GM21576 (cell line): ENCODE measurements at regions not wholly inside any gene's neighbourhood (a gene's known extent, or its start where the extent isn't known, plus 50 kb on each side); places are given as distances from the start of the nearest gene placed in this dataset.

Experiments
- ATAC-seq: cut with Tn5 transposase; IDR thresholded peaks from one replicate; pipeline ENCODE4 v1.9.1; 2021; ENCODE audit warnings: mild to moderate bottlenecking, moderate library complexity; ENCODE audit not compliant: unreplicated experiment

DNA sequence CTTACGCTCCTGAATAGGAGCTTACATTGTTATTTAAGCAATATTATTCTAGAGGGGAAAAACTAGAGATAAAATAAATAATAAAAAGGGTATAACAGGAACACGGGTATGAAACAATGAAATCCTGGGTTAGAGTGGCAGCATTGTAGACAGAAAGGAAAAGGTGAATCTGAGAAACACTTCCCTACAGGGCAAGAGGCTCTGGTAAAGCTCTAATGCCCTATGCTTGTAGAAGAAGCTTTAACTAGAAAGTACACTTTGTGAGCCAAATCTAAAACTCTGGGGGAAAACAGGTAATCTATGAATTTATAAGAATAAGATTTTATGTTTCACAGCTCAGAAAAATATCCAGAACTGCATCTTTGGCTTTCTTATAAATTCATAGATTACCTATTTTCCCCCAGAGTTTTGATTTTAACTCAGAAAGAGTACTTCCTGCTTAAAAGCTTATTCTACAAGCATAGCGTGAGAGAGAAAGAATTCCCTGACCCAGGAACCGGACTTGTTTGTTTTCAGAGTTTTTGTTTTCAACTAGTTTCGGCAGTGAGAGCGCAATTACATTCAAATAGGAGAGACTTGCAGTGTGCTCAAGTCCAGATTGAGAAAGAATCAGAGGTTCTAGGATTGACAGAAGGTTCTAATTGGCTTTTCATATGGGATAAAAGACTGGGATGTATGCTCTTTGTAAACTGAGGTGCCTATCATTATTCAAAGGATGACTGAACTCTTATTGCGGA, 651.0 kb upstream of the RORB start:
- no peak for ATAC-seq

DNA sequence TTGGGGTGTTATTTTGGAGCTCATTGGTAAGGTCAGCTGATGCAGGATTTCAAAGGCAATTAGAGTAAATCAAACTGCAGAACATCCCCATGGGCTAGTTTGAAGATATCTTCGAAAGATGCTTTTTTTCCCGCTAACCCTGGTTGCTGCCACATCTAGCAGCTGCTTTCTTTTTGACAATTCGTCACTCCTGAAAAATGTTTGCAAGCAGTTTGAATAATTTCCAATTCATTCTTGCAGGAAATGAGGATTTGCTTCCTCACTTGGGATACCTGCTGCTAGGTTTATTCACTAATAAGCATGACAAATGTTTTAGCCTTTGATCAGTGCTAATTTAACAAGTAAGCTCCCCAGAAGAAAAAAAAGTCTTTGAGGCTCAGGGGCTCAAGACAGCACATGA, 649.6 kb upstream of the RORB start:
- no peak for ATAC-seq

DNA sequence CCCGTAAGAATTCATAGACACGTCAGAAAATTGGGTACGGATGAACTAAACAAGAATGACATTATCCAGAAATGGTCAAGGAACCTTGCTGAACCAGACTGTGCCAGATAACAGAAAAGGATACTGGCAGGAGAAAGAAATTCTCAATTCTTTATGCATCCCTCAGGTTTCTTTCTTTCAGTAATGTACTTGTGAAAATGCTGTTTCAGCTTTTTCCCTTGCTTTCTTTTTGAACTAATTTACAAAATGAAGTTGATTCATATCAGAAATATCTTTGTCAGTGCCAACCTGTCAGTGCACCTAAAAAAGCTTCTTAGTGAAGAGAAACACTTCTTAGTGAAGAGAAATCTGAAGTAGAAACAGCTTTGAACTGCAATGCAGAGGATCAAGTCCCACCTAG, 643.6 kb upstream of the RORB start:
- no peak for ATAC-seq

DNA sequence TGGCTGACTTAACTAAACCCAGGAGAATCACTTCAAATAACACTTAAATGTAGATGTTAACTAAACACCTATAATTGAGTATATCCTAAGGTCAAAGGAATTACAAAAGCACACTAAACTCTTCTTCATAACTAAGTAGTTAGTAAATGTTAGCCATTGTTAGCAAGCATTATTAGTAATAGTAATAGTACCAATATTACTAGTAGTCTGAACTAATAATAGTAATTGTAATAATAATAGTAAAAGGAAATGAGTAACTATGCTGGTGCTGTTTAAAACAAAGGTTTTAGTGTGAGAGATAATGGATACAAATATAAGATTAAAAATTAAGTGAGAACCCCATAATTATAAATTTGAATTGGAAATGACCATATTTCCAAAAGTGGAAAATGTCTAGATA, 641.9 kb upstream of the RORB start:
- no peak for ATAC-seq

DNA sequence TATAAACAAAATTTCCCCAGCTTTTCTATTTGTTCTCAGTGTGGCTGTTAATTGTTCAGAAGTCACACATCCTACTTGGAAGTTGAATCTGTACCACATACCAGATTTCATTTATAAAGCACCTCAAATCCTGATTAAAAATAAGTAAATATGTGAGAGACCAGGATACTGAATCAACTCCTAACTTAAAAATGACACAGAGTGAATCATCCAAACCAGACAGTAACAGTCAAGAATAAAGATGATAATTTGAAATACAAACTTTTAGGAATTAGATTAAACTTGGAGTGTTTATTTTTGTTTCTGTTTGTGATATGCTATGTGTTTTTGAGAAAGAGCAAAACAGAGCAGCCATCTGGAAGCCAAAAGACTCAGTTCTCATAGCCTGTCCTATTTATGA, 633.2 kb upstream of the RORB start:
- ATAC-seq, result no peak

DNA sequence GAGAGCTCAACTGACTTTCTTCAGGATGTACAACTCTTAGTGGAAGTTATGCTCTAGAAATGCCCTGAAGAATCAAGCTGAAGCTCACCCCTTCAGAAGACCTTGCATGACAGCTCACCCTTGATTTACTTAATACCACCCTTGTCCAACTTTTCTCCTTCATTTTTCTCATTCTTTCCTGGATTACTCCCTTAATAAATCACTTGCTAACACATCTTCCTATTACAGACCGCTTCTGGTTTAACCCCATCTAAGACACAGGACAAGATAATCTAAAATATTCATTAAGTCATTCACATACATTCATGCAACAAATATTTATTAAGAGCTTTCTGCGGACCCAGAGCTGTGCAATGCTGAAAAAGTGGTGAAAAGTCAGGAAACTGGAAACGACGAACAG, 630.7 kb upstream of the RORB start:
- ATAC-seq, result no peak

DNA sequence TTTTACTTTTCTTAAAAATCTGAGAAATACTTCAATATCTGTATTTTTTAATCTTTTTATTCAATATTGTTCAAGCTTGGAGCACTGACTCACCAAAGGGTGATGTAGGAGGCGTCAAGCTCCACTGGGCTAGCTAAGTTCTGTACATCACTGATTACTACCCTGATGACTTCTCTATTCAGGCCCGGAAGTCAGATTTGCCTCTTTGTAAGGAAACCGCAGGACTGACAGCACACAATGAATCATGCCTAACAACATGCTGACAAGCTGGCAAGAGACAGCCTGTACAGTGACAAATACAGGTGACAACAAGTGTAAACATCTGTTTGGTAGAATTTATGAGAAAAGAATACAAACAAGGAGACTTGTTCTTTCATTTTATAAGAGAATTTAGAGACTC, 627.9 kb upstream of the RORB start:
- ATAC-seq, result peak; percentile 100

DNA sequence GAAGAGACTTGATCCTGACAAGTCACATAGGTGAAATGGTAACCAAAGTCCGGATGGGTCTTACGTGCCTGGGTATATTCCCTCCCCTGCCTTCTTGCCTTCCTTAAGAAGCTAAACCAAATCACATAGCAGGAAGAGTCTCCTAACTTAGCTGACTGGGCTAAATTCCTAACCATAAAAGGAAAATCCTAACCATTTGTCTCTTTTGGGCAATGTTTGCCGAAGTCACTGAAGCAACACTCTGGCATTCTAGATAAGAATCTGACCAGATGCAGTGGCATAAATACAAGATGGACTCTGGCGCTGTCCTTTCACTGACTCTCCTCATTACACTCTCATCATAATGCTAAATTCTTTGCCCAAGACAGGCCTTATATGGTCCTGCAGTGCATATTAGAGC, 625.5 kb upstream of the RORB start:
- no peak for ATAC-seq

DNA sequence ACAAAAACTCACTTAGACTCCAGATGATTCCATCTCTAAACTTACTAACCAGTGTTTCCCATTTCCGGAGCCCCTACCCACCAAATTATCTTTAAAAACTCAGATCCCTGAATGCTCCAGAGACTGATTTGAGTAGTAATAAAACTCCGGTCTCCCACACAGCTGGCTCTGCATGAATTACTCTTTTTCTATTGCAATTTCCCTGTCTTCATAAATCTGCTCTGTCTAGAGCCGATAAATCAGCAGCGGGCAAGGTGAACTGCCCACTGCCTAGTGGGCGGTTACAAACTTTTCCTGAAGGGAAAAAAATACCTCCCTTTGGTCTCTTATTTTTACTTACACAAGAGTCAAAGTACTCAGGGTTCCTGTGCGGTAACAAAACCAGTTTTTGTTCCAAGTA, 624.4 kb upstream of the RORB start:
- no peak for ATAC-seq

DNA sequence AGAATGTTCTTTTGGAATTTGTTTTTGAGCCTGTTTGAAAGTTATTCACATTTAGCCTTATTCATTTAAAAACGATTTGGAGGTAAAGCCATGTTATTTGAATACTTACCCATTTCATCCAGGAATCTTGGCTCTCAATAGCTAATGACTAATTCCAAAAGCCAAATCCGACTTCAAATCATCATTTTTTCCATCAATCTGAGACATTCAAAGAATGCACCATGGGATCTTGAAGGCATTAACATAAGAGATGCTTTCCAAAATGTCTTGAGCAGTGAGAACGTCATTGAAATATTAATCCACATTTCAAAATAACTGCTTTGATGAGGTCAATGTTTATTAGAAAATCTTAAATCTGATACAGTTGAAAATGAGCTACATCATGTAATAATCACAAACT, 617.0 kb upstream of the RORB start:
- ATAC-seq, result no peak

DNA sequence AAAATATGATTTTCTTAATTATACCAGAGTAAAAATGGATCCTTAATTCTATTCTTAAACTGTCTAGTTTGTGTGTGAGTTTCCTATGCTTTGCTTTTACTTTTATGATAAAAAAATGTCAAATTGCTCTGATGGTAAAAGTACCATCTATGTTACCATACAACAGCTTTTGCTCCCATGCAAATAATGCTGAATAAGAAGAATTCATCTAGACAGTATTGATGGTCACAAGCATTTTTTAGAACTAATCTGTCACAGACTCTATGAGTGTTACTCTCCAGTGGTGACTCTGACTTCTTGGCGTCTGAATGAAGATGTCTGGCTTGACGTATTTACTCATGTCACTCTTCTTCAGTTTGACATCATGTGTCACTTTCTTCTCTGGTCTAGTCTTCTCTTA, 608.1 kb upstream of the RORB start:
- ATAC-seq, result no peak

DNA sequence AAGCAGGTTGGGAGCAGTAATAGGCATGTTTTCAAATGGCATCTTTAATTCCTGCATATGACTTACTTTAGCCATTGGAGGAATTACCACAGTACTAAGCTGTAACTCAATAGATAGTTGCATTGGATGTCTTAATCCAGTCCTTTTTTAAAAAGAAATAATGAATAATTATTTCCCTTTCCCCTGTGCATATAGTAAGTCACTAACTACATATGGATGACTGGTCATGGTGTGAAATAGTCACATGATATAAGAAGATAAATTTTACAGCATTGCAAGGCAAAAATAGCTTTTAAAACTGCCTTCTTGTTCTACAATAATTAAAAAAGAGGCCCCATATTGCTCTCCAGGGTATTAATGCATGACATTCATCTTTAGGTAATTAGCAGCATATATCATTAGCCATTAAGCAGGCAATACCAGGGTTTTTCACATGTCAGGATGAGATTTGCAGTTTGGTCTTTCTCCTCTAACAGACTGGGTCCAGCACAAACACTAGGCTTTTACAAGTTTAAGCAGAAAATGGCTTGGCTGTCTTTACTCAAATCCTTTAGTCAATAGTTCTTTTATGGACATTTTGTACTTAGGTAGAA, 606.4 kb upstream of the RORB start:
- ATAC-seq, result no peak

DNA sequence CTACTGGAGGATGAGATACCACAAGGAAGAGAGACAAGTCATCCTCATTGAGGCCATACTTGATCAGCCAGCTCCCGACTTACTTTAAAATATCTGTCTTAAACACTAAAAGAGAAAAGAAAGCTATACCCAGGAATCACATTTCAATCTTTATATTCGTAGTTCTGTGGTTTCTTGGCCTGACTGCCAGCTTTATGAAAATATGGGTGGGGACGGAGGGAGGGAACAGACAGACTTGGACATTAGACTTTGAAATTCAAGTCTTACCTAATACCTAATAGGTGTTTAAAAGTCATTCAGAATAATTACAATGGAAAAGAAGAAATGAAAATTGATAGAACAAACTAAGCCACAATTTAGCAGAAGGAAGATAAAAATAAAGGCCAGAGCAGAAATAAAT, 604.8 kb upstream of the RORB start:
- ATAC-seq, result no peak

DNA sequence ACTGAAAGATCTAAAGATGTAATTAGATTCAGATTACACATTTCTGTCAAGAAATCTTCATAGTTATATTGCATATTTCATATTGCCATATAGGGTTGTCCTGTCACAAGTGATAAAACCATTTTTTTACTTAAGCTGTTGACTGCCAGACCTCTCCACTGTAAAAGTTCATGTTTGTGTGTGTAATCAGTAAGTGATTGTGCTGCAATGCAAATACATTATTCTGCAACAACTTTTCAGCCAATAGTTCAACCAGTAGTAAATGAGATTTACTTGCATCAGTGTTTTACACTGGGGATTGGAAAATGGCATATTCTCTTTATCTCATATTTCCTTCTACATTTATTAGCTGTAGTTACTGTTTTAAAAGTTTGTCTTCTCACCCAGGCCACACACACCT, 603.9 kb upstream of the RORB start:
- ATAC-seq, result no peak

DNA sequence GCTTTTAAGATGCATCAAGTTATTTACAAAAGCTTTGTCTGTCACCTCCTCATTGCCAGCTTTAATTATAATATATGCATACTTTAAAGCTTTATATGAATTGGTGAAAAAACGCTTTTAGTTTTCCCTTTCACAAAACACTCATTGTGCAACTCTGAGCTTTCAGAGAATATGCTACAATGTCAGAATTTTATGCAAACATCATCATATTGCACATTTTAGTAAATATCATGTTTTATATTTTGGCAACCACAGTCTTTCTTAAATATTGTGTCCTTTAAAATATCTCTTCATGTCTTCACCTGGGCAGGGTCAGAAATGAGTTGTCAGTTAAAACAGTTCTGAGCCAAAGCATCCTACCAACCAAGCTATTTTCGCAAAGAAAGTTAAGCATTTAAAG, 601.1 kb upstream of the RORB start:
- ATAC-seq, result no peak

DNA sequence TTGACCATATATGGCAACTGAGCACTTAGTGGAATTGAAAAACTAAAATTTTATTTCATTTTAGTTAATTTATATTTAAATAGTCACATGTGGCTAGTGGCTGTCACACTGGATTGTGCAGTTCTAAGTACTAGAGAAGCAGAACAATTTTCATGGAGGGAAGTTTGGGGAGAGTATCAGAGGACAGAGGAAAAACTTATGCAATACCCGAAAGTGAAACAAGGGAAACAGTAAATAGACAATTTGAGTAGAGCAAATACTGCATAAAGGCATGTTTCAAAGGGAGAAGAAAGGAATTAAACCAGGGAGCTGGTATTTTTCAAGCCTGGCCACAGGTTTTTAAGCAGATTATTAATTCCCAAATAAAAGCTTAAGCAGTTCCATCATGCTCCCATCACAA, 590.5 kb upstream of the RORB start:
- no peak for ATAC-seq

DNA sequence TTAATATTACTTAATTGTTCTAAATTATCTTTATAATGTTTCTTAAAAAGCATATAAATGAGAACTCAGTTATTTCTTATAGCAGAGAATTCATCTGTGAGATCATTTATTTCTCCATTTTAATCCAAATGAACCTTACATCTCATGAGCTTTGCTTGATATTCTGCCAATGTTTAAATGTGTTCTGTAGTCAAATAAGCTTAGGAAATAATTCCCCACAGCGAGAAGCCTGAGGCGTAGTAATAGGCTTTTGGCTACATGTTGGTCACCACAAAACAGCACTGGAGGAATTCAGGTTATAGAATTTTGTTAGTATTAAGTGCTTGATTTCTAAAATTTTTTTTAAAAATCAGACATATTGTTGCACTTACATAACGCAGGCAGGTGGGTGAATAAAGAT, 585.3 kb upstream of the RORB start:
- ATAC-seq, result no peak

DNA sequence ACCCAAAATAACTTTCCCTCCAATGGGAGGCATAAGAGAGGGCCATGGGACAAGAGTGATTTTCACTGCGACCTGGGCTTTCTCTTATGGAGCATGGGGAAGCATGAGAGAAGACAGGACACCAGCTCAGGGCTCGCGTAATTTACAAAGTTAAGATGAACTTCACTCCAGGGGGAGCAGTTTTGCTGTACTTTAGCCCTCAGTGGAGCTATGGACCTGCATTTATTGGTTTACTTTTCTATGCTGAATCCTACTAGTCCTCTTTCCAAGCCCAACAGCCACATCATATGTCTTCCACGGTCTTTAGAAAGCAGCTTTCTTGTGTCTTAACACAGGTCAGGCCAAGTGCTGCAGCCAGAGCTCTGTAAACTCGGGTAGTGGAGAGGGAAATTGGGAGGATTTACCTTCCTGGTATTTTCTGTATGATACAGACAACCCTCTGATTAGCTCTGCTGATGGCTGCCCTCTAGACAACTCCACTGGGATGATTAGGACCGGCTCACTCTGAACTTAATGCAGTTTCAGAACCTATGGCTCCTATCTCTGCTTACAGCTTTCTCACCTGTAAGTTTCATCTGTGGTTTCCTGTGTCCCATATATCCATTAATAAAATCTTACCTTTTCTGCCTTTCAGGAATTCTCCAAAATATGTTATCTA, 581.0 kb upstream of the RORB start:
- ATAC-seq, result no peak

DNA sequence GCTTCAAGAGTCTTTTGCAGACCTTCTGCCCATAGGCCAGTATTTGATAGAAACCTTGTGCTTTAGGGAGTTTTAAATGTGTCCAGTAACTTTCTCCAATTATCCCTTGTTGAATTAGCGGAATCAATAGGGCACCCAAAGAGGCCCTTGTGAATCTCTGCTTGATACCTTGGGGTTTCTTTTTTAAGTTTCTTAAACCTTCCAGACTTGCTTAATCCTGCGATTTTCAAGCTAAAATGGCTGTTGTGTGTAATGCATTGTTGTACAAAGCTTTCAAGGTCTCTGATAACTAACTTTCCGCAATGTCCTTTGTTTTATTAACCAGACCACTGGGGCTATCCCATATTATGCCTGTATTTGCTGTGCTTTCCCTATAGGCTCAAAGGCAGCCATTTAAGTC, 577.4 kb upstream of the RORB start:
- ATAC-seq, result no peak

DNA sequence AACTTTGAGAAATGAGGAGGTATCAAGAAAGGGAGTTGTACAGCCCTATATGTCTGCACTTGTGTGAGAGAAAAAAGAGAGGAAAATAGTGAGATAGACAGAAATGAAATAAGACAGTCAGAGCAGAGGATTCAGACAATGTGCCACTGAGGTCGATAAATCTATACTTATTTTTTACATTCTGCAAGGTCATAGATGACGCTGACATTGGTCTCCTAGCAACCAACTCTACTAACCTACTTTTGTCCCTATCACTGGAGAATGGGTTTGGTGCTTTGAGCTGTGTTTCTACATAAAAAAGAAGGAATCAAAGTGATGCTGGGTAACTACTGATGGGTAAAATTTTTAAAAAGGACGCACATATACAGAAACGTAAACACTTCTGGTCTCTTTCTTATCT, 573.3 kb upstream of the RORB start:
- no peak for ATAC-seq

DNA sequence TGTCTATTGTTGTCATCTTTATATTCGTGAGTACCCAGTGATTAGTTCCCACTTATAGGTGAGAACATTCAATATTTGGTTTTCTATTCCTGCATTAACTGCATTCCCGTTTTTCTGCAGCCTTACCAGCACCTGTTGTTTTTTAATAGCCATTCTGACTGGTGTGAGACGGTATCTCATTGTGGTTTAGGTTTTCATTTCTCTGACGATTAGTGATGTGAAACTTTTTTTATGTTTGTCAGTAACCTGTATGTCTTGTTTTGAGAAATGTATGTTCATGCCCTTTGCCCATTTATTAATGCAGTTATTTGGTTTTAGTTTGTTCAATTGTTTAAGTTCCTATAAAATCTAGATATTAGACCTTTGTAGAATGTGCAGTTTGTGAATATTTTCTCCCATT, 546.0 kb upstream of the RORB start:
- ATAC-seq, result no peak

DNA sequence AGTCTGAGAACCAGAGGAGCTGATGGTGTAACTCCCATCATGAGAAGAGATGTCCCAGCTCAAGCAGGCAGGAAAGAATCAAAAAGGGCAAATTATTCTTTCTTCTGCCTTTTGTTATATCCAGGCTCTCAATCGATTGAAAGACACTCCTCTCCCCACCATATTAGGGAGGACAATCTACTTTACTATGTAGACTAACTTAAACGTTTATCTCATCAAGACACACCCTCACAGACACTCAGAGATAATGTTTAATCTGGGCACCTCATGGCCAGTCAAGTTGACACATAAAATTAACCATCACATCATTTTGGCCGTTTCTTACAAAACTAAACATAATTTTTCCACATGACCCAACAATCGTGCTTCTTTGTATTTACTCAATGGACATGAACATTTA, 534.3 kb upstream of the RORB start:
- ATAC-seq, result no peak

DNA sequence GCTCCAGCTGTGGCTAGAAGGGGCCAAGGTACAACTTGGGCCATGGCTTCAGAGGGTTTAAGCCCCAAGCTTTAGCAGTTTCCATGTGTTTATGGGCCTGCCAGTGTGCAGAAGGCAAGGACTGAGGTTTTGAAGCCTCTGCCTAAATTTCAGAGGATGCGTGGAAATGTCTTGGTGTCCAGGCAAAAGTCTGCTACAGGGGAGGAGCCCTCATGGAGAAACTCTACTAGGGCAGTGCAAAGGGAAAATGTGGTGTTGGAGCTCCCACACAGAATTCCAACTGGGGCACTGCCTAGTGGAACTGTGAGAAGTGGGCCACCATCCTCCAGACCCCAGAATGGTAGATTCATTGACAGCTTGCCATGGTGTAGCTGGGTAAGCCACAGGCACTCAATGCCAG, 527.2 kb upstream of the RORB start:
- ATAC-seq, result no peak
